AG09319 (cell line): ENCODE measurements at regions not wholly inside any gene's neighbourhood (a gene's known extent, or its start where the extent isn't known, plus 50 kb on each side); places are given as distances from the start of the nearest gene placed in this dataset.
A peak's percentile ranks its signal among the peaks of the same experiment; 100 is the strongest.

ENCODE experiments used
- DNase-seq: peaks from one replicate; pipeline ENCODE4 v3.0.0-alpha.2; 2010; ENCODE audit warnings: low read depth; ENCODE audit errors: extremely low read depth
- TF ChIP-seq, protein P1 (sequence below): IDR thresholded peaks from 2 replicates; pipeline ENCODE4 v1.5.1; 2011; ENCODE audit warnings: low read depth, mild to moderate bottlenecking, inconsistent platforms, low read length, moderate library complexity

DNA sequence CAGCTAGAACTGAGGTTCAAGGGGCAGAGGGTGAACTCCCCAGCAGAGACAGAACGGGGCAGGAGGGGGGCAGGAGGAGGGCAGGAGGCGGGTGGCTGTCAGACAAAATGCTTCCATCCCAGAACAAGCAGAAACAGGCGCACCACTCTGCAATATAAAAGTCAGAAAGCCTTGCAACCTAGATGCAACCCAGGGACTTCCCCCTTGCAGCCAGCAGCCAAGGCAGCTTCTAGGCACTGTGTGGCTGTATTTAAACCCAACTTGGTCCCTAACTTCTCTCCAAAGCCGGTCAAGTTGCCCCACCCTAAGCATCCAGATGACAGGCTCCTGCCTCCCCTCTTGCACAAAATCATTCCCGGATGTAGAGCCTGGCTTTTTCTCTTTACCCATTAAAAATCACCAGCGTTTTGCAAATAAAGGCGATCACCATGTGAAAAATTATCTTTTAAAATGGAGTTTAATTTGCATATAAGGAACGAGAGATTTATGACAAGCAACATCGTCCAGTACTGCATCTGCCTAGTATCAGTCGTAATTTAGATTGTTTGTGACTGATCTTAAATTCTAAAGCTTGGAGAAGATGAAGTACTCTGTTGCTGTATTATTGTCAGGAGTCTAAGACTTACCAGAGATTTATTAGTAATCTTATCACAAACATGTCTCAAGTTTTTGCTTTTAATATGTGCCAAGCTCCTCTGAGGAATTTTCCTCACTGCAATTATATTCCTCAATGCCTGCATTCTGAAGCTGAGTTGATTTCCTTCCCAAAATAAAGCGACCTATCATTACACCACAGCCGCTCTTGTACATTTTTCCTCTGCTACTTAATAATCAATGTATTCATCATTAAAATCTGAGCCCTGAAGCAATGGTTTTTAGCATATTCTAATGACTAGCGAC lies 307.1 kb upstream of the ZNF507 start:
- no peak for DNase-seq
- TF ChIP-seq, protein P1, sequence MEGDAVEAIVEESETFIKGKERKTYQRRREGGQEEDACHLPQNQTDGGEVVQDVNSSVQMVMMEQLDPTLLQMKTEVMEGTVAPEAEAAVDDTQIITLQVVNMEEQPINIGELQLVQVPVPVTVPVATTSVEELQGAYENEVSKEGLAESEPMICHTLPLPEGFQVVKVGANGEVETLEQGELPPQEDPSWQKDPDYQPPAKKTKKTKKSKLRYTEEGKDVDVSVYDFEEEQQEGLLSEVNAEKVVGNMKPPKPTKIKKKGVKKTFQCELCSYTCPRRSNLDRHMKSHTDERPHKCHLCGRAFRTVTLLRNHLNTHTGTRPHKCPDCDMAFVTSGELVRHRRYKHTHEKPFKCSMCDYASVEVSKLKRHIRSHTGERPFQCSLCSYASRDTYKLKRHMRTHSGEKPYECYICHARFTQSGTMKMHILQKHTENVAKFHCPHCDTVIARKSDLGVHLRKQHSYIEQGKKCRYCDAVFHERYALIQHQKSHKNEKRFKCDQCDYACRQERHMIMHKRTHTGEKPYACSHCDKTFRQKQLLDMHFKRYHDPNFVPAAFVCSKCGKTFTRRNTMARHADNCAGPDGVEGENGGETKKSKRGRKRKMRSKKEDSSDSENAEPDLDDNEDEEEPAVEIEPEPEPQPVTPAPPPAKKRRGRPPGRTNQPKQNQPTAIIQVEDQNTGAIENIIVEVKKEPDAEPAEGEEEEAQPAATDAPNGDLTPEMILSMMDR, result no peak

DNA sequence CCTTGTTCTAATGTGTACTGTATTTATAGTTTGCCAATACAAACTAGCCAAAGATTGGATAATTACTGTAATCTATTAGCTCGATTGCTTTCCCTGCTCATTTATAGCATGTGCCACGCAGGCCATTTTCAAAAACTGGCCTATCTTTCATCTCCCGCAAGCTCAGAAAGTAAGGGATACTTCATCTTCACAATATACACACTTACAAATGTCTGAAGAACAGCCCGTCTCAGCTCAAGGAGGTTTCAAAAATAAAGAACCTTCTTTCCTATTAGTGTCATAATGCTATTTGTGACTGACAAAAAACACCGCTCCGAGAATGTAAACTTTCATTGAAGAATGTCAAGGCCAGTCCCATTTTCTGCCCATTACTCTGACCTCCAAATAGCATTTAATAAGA lies 306.4 kb upstream of the ZNF507 start:
- TF ChIP-seq, protein P1, result no peak
- DNase-seq, result no peak

DNA sequence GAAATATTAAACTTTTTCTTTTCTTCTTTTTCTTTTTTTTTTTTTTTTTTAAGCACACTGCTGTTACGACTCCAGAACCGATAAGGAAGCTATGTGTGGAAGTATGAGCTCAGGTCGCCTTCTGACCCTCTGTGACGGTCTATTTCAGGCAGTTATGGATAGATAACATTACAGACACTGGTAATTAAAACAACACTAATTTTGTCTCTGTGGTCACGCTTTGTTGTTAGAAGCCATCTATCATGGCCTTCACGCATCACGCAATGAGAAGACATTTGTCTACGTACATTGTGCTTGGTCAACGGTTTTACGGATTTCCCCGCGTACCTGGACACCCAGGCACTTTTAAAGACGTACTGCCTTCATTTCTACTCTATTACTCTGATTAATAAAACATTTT lies 306.0 kb upstream of the ZNF507 start:
- no peak for DNase-seq
- TF ChIP-seq, protein P1, result no peak

DNA sequence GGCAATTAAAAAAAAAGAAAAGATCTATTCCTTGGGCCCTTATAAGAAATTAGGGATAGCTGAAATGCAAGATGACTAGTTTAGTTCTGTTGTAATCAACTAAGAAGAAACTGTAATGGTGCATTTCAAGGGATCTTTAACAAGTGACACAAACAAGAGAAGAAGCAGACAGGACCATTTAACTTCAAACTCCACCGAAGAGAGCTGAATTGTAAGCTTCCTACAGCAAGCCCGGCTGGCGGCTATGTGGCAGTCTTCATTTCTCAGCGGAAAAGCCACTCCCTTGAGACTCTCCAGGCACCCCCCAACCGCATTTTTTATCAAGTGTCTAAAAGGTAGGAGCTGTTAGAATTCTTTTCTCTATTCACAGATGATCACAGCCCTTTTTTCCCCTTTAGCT lies 305.2 kb upstream of the ZNF507 start:
- TF ChIP-seq, protein P1, result no peak

DNA sequence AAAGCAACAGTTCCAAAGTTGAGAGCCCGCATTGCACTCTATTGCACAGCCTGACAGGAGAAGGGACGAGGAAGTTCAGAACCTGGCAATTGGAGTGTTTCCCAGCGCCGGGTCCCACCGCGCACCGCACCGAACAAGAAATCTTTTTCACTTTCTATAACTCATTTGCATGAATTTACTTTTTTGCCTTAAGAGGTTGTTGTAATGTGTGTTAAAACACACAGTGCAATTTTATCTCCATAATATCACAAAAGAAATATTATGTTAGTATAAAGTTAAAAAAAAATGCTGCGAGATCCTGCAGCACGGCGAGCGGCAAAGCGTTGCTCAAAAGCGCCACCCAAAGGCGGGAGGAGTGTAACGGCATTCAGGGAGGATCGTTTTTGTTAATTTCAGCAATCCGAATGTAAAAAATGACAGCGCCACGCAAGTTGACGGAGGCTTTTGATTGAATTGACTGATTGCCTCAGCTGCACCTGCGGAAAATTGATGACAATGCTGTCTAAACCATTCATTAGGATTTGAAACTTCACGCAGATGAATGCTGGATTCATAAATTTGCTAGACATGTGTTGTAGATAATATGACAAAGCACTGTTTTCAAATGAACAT lies 303.6 kb upstream of the ZNF507 start:
- no peak for DNase-seq
- TF ChIP-seq, protein P1, result peak; percentile 67

More for the DNA sequence above, 305.2 kb upstream of the ZNF507 start:
- no peak for DNase-seq

DNA sequence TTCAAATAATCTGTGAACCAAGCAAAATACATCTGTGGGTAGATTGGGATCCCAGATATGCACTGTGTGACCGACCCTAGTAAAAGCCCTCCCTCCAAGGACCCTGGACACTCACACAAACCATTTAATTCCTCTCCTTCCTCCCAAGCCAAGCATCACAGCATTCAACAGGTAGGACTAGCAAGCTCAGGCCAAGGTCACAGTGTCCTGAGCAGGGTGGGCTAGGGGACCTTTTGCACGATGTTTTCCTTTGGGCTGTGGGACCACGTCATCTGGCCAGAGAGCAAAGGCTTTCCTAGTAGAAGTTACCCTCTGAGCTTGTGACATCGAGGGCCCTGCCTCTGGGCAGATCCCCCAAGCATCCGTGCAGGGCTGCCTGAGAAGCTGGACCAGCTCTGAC lies 297.6 kb upstream of the ZNF507 start:
- DNase-seq, result no peak
- TF ChIP-seq, protein P1, result no peak

DNA sequence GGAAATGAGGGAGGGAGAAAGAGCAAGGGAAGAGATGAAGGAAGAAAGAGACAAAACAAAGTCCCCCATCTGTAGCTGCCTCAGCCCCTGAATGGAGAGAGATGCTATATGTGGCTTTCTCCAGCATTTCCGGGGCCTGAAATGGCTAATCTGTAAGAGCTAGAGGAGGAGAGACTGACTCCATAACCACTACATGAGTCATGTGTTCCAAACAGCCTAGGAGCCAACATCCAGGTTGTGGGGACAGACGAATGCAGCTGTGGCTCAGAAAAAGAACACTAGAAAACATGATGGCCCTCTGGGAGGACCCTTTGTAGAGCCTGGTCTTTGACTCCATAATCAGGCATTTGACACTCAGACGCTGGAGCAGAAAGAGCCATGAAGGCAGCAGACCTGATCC lies 292.0 kb upstream of the ZNF507 start:
- TF ChIP-seq, protein P1, result no peak
- DNase-seq, result no peak
